SK-N-SH (cell line): ENCODE measurements at regions not wholly inside any gene's neighbourhood (a gene's known extent, or its start where the extent isn't known, plus 50 kb on each side); places are given as distances from the start of the nearest gene placed in this dataset.

ENCODE experiments used
- CTCF ChIA-PET: fragments of 300-600, 350-600 bp; formaldehyde crosslinking; extraction: SDS; loops from one replicate; lab custom pipeline; 2021; lab: Yijun Ruan, JAX
- POLR2A ChIA-PET: fragments of 350-600 bp; sonication (Branson Sonifier 250); formaldehyde crosslinking; extraction: SDS; loops from one replicate; lab custom pipeline; 2020; ENCODE audit warnings: antibody characterized with exemption, inconsistent platforms; lab: Yijun Ruan, JAX
- DNase-seq: peaks from one replicate; pipeline ENCODE4 v3.0.0; 2012
- H2AFZ ChIP-seq: fragments of 200-600 bp; sonication (generic); 2 replicates; pipeline ENCODE4 v1.8.1; 2016; ENCODE audit warnings: antibody characterized with exemption, mild to moderate bottlenecking, low read depth
- H3F3A ChIP-seq: fragments of 200-600 bp; sonication (generic); replicated peaks from 2 replicates; pipeline ENCODE3; 2016; ENCODE audit warnings: antibody characterized with exemption, mild to moderate bottlenecking; ENCODE audit not compliant: insufficient read depth
- H3K27ac ChIP-seq, 2 experiments: fragments of 200-500 bp in 1 of 2; fragments of 200-600 bp in 1 of 2; sonication (Bioruptor generic) in 1 of 2; sonication (generic), shearing (Covaris generic) in 1 of 2; 2 replicates each; pipeline versions ENCODE4 v1.5.1 to v1.6.1; 2014 to 2016; ENCODE audit warnings: low read depth in 2 of 2, inconsistent platforms in 1 of 2, low read length in 1 of 2, mild to moderate bottlenecking in 1 of 2, mixed read lengths in 1 of 2
- H3K27me3 ChIP-seq: fragments of 200-600 bp; sonication (generic), shearing (Covaris generic); 2 replicates; pipeline ENCODE4 v1.6.1; 2016; ENCODE audit warnings: mixed run types; ENCODE audit not compliant: insufficient read depth
- H3K36me3 ChIP-seq, 2 experiments: fragments of 200-500 bp in 1 of 2; fragments of 200-600 bp in 1 of 2; sonication (Bioruptor generic) in 1 of 2; sonication (generic) in 1 of 2; replicated peaks in 1 of 2; 2 replicates each; pipeline versions ENCODE3 to v1.5.1; 2014 to 2016; ENCODE audit warnings: low read length in 1 of 2, mild to moderate bottlenecking in 1 of 2; ENCODE audit not compliant: insufficient read depth in 2 of 2, control insufficient read depth in 1 of 2
- H3K4me1 ChIP-seq, 2 experiments: fragments of 200-500 bp in 1 of 2; fragments of 200-600 bp in 1 of 2; sonication (Bioruptor generic) in 1 of 2; sonication (generic), shearing (Covaris generic) in 1 of 2; 2 replicates each; pipeline versions ENCODE4 v1.5.1 to v1.6.1; 2014 to 2016; ENCODE audit warnings: low read depth in 1 of 2, low read length in 1 of 2, mixed run types in 1 of 2; ENCODE audit not compliant: insufficient read depth in 2 of 2, control insufficient read depth in 1 of 2
- H3K4me2 ChIP-seq: fragments of 200-600 bp; sonication (generic), shearing (Covaris generic); 2 replicates; pipeline ENCODE4 v1.6.1; 2017; ENCODE audit warnings: mixed run types
- H3K4me3 ChIP-seq, 2 experiments: fragments of 200-500 bp in 1 of 2; fragments of 200-600 bp in 1 of 2; sonication (Bioruptor generic) in 1 of 2; sonication (generic), shearing (Covaris generic) in 1 of 2; 2 replicates each; pipeline versions ENCODE4 v1.5.1 to v1.8.1; 2014 to 2016; ENCODE audit warnings: low read depth in 2 of 2, inconsistent platforms in 1 of 2, low read length in 1 of 2, mild to moderate bottlenecking in 1 of 2, mixed read lengths in 1 of 2, moderate library complexity in 1 of 2
- H3K79me2 ChIP-seq: fragments of 200-600 bp; sonication (generic); 2 replicates; pipeline ENCODE4 v1.8.1; 2017; ENCODE audit warnings: mild to moderate bottlenecking; ENCODE audit not compliant: insufficient read depth
- H3K9ac ChIP-seq: fragments of 200-600 bp; sonication (generic); 2 replicates; pipeline ENCODE4 v1.6.1; 2017; ENCODE audit warnings: mixed run types
- H3K9me2 ChIP-seq: fragments of 200-600 bp; sonication (generic); 2 replicates; pipeline ENCODE4 v1.6.1; 2017; ENCODE audit warnings: mixed run types
- H3K9me3 ChIP-seq: fragments of 200-600 bp; sonication (generic); 2 replicates; pipeline ENCODE4 v1.6.1; 2017; ENCODE audit warnings: mixed run types, mild to moderate bottlenecking, moderate library complexity
- H4K20me1 ChIP-seq: fragments of 200-600 bp; sonication (generic); 2 replicates; pipeline ENCODE4 v1.6.1; 2017; ENCODE audit warnings: mild to moderate bottlenecking, mixed run types; ENCODE audit not compliant: insufficient read depth
- CTCF ChIP-seq: fragments of 200-600 bp; sonication (generic); IDR thresholded peaks from 2 replicates; pipeline ENCODE4 v1.6.1; 2017; ENCODE audit warnings: antibody characterized with exemption, mild to moderate bottlenecking, moderate library complexity
- ELF1 ChIP-seq: IDR thresholded peaks from 2 replicates; pipeline ENCODE4 v1.4.0; 2012
- FOXJ3 ChIP-seq: sonication (generic); formaldehyde crosslinking; IDR thresholded peaks from 2 replicates; pipeline ENCODE4 v1.5.1; 2020; ENCODE audit warnings: mild to moderate bottlenecking, missing genetic modification reagents
- FOXM1 ChIP-seq: IDR thresholded peaks from 2 replicates; pipeline ENCODE4 v1.4.0; 2012; ENCODE audit warnings: low read depth, mild to moderate bottlenecking
- GATA2 ChIP-seq: sonication (generic); formaldehyde crosslinking; IDR thresholded peaks from 2 replicates; pipeline ENCODE4 v1.5.0; 2020; ENCODE audit warnings: mild to moderate bottlenecking, missing genetic modification reagents
- JUND ChIP-seq: IDR thresholded peaks from 2 replicates; pipeline ENCODE4 v1.4.0; 2012
- NFIC ChIP-seq: IDR thresholded peaks from 2 replicates; pipeline ENCODE4 v1.4.0; 2012; ENCODE audit warnings: borderline replicate concordance
- NRF1 ChIP-seq: IDR thresholded peaks from 2 replicates; pipeline ENCODE4 v1.6.1; 2012; ENCODE audit warnings: low read depth, mild to moderate bottlenecking, low read length
- POLR2AphosphoS5 ChIP-seq: IDR thresholded peaks from 2 replicates; pipeline ENCODE4 v1.6.1; 2012; ENCODE audit warnings: low read depth, low read length
- RXRA ChIP-seq: IDR thresholded peaks from 2 replicates; pipeline ENCODE4 v1.4.0; 2012; ENCODE audit warnings: low read depth, mild to moderate bottlenecking, borderline replicate concordance
- SIN3A ChIP-seq: IDR thresholded peaks from 2 replicates; pipeline ENCODE4 v1.6.1; 2012; ENCODE audit warnings: low read depth, mild to moderate bottlenecking, low read length, moderate library complexity, borderline replicate concordance
- ZBTB33 ChIP-seq: IDR thresholded peaks from 2 replicates; pipeline ENCODE4 v1.4.0; 2012; ENCODE audit warnings: low read depth, borderline replicate concordance
- WGBS: methylation state at CpG from one replicate; pipeline ENCODE4 v1.1.6; 2017; ENCODE audit warnings: low lambda C conversion rate; 5-methylcytosine and 5-hydroxymethylcytosine counted together

GRCh38 chr15:49752517-49752916 is 131.7 kb downstream of the DTWD1 start:
- no peaks in the 10 kb centered on the region for H3K79me2 ChIP-seq
- TF ChIP-seq RXRA: no peak
- no peak for TF ChIP-seq FOXM1
- TF ChIP-seq SIN3A: no peak
- no peak for TF ChIP-seq POLR2AphosphoS5
- POLR2A ChIA-PET: no interaction called here
- H3K4me3 ChIP-seq: no peak overlapping the region
- no peak for DNase-seq
- CTCF ChIA-PET: no interaction called here
- no peaks in the 10 kb centered on the region for H3K36me3 ChIP-seq
- no peak overlapping the region for H3K27ac ChIP-seq
- H3K27me3 ChIP-seq: no peaks in the 10 kb centered on the region
- no peaks in the 10 kb centered on the region for H3K9me2 ChIP-seq
- H2AFZ ChIP-seq: no peak overlapping the region
- 10% methylated on average over 2 of the region's 2 CpGs for WGBS
- no peaks in the 10 kb centered on the region for H3F3A ChIP-seq
- H3K9me3 ChIP-seq: no peaks in the 10 kb centered on the region
- H4K20me1 ChIP-seq: no peaks in the 10 kb centered on the region
- peaks cover 0 to 3% of the 10 kb centered on the region in 2 experiments; a peak in 2 of 4 replicates for H3K4me1 ChIP-seq
- no peak overlapping the region for H3K9ac ChIP-seq
- no peak overlapping the region for H3K4me2 ChIP-seq

- H3K9me2 ChIP-seq: no peaks in the 10 kb centered on the region
- no peak for TF ChIP-seq GATA2 (CRISPR knock-in tag)
- no peak for TF ChIP-seq CTCF
- no peak for TF ChIP-seq JUND
- TF ChIP-seq NFIC: no peak
- TF ChIP-seq NRF1: no peak
- TF ChIP-seq ZBTB33: no peak
- TF ChIP-seq POLR2AphosphoS5: no peak
- no peak for TF ChIP-seq FOXJ3 (CRISPR knock-in tag)
- no peak for TF ChIP-seq SIN3A
- no peak for TF ChIP-seq ELF1
- no peak for TF ChIP-seq FOXM1
- H2AFZ ChIP-seq: no peak overlapping the region
- peaks cover 4% of the 10 kb centered on the region; the same call in 1 of the 2 replicates for H3K9me3 ChIP-seq
- H3K9ac ChIP-seq: no peak overlapping the region
- ChIA-PET POLR2A (no interaction called here), CTCF (no interaction called here)
- no peak for DNase-seq
- H3K4me2 ChIP-seq: no peak overlapping the region
- H3K36me3 ChIP-seq: no peaks in the 10 kb centered on the region
- H3K4me1 ChIP-seq: no peaks in the 10 kb centered on the region
- 95% methylated on average over 1 of the region's 1 CpG for WGBS
- no peaks in the 10 kb centered on the region for H3K27me3 ChIP-seq
- H3K4me3 ChIP-seq: no peak overlapping the region
- no peaks in the 10 kb centered on the region for H3K79me2 ChIP-seq
- H3K27ac ChIP-seq: no peak overlapping the region
- H4K20me1 ChIP-seq: no peaks in the 10 kb centered on the region
- no peaks in the 10 kb centered on the region for H3F3A ChIP-seq
These were observed 137.6 kb downstream of the DTWD1 start for GRCh38 chr15:49758456-49758855.
